DND-41 (cell line): ENCODE measurements at regions not wholly inside any gene's neighbourhood (a gene's known extent, or its start where the extent isn't known, plus 50 kb on each side); places are given as distances from the start of the nearest gene placed in this dataset.

Source experiments
- CTCF ChIP-seq: IDR thresholded peaks from 2 replicates; pipeline ENCODE4 v1.5.1; 2012; ENCODE audit warnings: borderline replicate concordance, low read length, moderate library complexity, mild to moderate bottlenecking; ENCODE audit not compliant: poor library complexity, severe bottlenecking; ENCODE audit errors: extremely low read depth
- EZH2 ChIP-seq: IDR thresholded peaks from 3 replicates; pipeline ENCODE4 v1.6.1; 2012; ENCODE audit warnings: borderline replicate concordance, low read depth, mild to moderate bottlenecking, moderate library complexity, low read length, inconsistent platforms; ENCODE audit not compliant: severe bottlenecking

GRCh38 chr7:8382004-8382730, 51.2 kb upstream of the NXPH1 start:
- TF ChIP-seq CTCF (no peak), EZH2 (no peak)
